HG03432 (cell line): ENCODE measurements at regions not wholly inside any gene's neighbourhood (a gene's known extent, or its start where the extent isn't known, plus 50 kb on each side); places are given as distances from the start of the nearest gene placed in this dataset.
"Not testable (repeated sequence)": the region's sequence is repeated elsewhere in the genome, so short reads cannot be mapped to it uniquely, and the experiment has no call there.

Experiments used
- ATAC-seq: cut with Tn5 transposase; IDR thresholded peaks from one replicate; pipeline ENCODE4 v1.9.1; 2021; ENCODE audit warnings: mild to moderate bottlenecking, moderate library complexity; ENCODE audit not compliant: unreplicated experiment

- ATAC-seq = no peak
These were observed 67.5 kb downstream of the EIF1AY start for GRCh38 chrY:20643055-20643454.

DNA sequence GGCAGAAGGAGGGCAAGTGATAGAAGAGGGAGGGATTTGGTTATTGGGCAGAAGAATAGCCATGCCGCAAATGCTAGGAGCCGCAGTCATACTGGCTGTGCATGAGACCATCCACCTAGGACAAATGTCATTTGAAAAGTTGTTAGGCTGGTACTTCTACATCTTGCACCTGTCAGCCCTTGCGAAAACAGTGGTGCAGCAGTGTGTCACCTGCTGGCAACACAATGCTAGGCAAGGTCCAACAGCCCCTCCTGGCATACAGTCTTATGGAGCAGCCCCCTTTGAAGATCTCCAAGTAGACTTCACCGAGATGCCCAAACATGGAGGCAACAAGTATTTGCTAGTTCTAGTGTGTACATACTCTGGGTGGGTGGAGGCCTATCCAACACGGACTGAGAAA lies 72.7 kb downstream of the EIF1AY start:
- ATAC-seq = peak; percentile 51

- not testable (repeated sequence) for ATAC-seq
These were observed 73.3 kb downstream of the EIF1AY start for GRCh38 chrY:20648891-20649290.

- ATAC-seq = no peak
These were observed 75.9 kb downstream of the EIF1AY start for GRCh38 chrY:20651481-20651880.

GRCh38 chrY:20659450-20659849 lies 83.9 kb downstream of the EIF1AY start:
- ATAC-seq = no peak

GRCh38 chrY:20662204-20662603 lies 86.6 kb downstream of the EIF1AY start:
- no peak for ATAC-seq

DNA sequence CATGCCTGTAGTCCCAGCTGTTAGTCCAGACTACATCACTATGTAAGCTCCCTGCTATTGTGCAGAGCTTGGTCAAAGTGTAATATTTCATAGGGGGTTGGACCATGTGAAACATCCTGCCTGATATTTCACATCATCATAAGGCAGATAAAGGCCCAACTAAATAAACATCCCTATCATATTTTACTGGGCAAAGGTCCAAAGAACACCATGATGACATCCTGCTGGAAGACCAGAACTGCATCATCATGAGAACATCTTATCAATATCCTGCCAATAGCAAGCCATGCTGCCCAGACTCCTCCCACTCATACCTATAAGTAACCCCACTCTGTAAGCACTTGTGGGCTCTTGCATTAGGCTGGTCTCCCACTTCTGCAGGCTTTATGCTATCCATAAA lies 88.6 kb downstream of the EIF1AY start:
- ATAC-seq = no peak

GRCh38 chrY:20665357-20665756 lies 89.8 kb downstream of the EIF1AY start:
- not testable (repeated sequence) for ATAC-seq

DNA sequence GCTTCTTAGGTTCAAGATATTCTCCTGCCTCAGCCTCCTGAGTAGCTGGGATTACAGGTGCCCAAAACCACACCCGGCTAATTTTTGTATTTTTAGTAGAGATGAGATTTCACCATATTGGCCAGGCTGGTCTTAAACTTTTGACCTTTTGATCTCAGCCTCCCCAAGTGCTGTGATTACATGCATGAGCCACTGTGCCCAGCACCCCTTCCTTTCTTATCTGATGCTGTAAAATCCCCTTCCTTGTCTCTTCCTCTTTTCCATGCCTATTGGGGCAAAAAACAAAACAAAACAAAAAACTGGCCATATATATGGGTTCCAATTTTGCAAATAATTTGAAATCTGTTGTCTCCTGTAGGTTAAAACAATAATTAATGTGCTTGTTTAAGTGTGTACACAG lies 74.0 kb upstream of the RPS4Y2 start:
- ATAC-seq = no peak

DNA sequence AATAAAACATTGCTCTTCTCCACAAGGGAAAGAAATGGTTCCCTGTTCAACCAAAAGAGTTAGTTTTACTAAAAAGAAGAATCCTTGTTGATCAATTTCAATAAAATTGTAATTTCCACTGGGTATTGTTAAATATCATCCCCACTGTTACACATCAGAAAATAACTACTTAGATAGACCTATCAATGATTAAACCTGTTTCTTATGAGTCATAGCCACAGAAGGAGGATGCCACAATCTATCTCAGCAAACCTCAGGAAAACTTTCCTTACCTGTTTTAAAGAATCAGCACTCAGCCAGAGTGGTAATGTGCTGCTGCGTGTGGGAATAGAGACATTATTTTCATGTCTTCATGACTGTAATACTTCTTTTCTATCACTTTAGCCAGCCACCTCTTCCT lies 72.5 kb upstream of the RPS4Y2 start:
- peak; percentile 54 for ATAC-seq

DNA sequence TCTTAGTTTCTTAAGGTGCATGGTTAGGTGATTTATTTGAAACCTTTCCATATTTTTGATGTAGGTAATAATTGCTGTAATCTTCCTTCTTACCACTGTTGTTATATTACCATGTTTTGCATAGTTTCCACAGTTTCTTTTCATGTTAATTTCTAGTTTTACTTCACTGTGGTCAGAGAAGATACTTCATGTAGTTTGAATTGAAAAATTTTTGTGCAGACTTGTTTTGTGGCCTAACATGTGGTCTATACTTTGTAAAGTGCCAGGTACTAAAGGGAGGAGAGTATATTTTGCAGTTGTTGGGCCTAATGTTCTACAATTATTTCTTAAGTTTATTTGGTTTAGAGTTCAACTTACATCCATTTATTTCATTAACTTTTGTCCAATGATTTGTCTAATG lies 69.2 kb upstream of the RPS4Y2 start:
- ATAC-seq = peak; percentile 53
